Mesothelial cell of epicardium (in vitro differentiated cells): ENCODE measurements at regions not wholly inside any gene's neighbourhood (a gene's known extent, or its start where the extent isn't known, plus 50 kb on each side); places are given as distances from the start of the nearest gene placed in this dataset.

Experiments used
- DNase-seq, 2 experiments: peaks; one replicate each; pipeline ENCODE4 v3.0.0; 2021; ENCODE audit warnings: low spot score in 2 of 2; ENCODE audit not compliant: unreplicated experiment in 2 of 2
- H3K27ac Mint-ChIP-seq: 2 replicates; pipeline ENCODE4 v1.8.0; 2021; ENCODE audit warnings: mixed read lengths
- H3K27me3 Mint-ChIP-seq: 2 replicates; pipeline ENCODE4 v1.8.0; 2021; ENCODE audit warnings: low read depth, mixed read lengths
- H3K36me3 Mint-ChIP-seq: 2 replicates; pipeline ENCODE4 v1.8.0; 2021; ENCODE audit warnings: mixed read lengths
- H3K4me1 Mint-ChIP-seq: 2 replicates; pipeline ENCODE4 v1.8.0; 2021; ENCODE audit warnings: mixed read lengths
- H3K4me3 Mint-ChIP-seq: 2 replicates; pipeline ENCODE4 v1.8.0; 2021; ENCODE audit warnings: mild to moderate bottlenecking, moderate library complexity, mixed read lengths
- H3K9me3 Mint-ChIP-seq: 2 replicates; pipeline ENCODE4 v1.8.0; 2021; ENCODE audit warnings: mixed read lengths
- CTCF ChIP-seq: fragments of 200-600 bp; sonication (generic); IDR thresholded peaks from one replicate; pipeline ENCODE4 v1.5.0; 2021; ENCODE audit warnings: antibody characterized with exemption; ENCODE audit not compliant: unreplicated experiment

GRCh38 chr10:43985941-43986340 lies 337.3 kb upstream of the ZNF32 start:
- Mint-ChIP-seq H3K27ac (no peak overlapping the region), H3K36me3 (no peaks in the 10 kb centered on the region), H3K4me3 (no peak overlapping the region), H3K9me3 (peaks cover 32% of the 10 kb centered on the region), H3K27me3 (peaks cover 4% of the 10 kb centered on the region), H3K4me1 (no peaks in the 10 kb centered on the region)
- no peak for DNase-seq
- TF ChIP-seq CTCF = no peak

GRCh38 chr10:43983856-43984271 lies 335.2 kb upstream of the ZNF32 start:
- peaks cover 18% of the 10 kb centered on the region for H3K9me3 Mint-ChIP-seq
- no peak for DNase-seq
- H3K4me1 Mint-ChIP-seq = peaks cover 4% of the 10 kb centered on the region
- TF ChIP-seq CTCF = no peak
- H3K36me3 Mint-ChIP-seq = no peaks in the 10 kb centered on the region
- no peak overlapping the region for H3K4me3 Mint-ChIP-seq
- H3K27me3 Mint-ChIP-seq = peaks cover 4% of the 10 kb centered on the region
- H3K27ac Mint-ChIP-seq = no peak overlapping the region

- H3K4me3 Mint-ChIP-seq = no peak overlapping the region
- peaks cover 4% of the 10 kb centered on the region for H3K27me3 Mint-ChIP-seq
- peaks cover 15% of the 10 kb centered on the region for H3K9me3 Mint-ChIP-seq
- H3K27ac Mint-ChIP-seq = no peak overlapping the region
- TF ChIP-seq CTCF = no peak
- no peak for DNase-seq
- peaks cover 4% of the 10 kb centered on the region for H3K4me1 Mint-ChIP-seq
- H3K36me3 Mint-ChIP-seq = no peaks in the 10 kb centered on the region
These were observed 334.7 kb upstream of the ZNF32 start for GRCh38 chr10:43983405-43983804.

- Mint-ChIP-seq H3K4me3 (no peak overlapping the region), H3K27me3 (peaks cover 2% of the 10 kb centered on the region), H3K36me3 (no peaks in the 10 kb centered on the region), H3K4me1 (peaks cover 4% of the 10 kb centered on the region), H3K27ac (no peak overlapping the region), H3K9me3 (peaks cover 3% of the 10 kb centered on the region)
- DNase-seq = no peak
- TF ChIP-seq CTCF = no peak
These were observed 333.6 kb upstream of the ZNF32 start for GRCh38 chr10:43982250-43982649.

GRCh38 chr10:43981696-43982095 lies 333.0 kb upstream of the ZNF32 start:
- Mint-ChIP-seq H3K27ac (no peak overlapping the region), H3K4me3 (no peak overlapping the region), H3K4me1 (peaks cover 4% of the 10 kb centered on the region), H3K36me3 (no peaks in the 10 kb centered on the region), H3K27me3 (peaks cover 2% of the 10 kb centered on the region), H3K9me3 (no peaks in the 10 kb centered on the region)
- DNase-seq = no peak
- TF ChIP-seq CTCF = no peak

GRCh38 chr10:43981232-43981631 lies 332.6 kb upstream of the ZNF32 start:
- Mint-ChIP-seq H3K4me1 (peaks cover 4% of the 10 kb centered on the region), H3K4me3 (no peak overlapping the region), H3K27ac (no peak overlapping the region), H3K36me3 (no peaks in the 10 kb centered on the region), H3K9me3 (no peaks in the 10 kb centered on the region), H3K27me3 (peaks cover 2% of the 10 kb centered on the region)
- TF ChIP-seq CTCF = no peak
- DNase-seq = no peak
